ENCODE measurements at regions not wholly inside any gene's neighbourhood (a gene's known extent, or its start where the extent isn't known, plus 50 kb on each side); places are given as distances from the start of the nearest gene placed in this dataset.

DNA sequence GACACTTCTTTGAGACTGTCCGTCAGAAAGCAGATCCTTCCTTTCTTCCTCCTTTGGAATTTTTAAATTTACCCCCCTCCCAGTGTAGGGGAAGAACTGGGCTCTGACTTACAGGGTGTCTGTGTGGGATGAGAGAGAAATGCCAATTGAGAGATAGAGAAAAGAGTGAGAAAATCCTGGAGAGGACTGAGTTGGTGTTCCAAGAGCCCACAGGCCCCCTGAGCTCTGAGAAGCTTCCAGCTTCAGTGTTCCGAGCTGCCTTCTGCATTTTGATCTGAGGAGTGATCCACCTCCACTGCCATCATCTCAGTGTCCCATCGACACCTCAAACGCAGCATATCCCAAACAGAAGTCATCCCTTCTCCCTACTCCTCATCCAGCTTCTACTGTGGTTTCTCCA lies 70.7 kb upstream of the GRK3 start:
- POLR2A ChIA-PET = no interaction called here
- TF ChIP-seq EZH2phosphoT487 (IDR thresholded peaks at IDR 0.05; ENCODE audit: borderline replicate concordance, low read depth, low read length) (no peak), CTCF (conservative IDR thresholded peaks at IDR 0.05; ENCODE audit: low read length) (no peak)
- intact Hi-C loops (cut with micrococcal nuclease; ENCODE audit: unreplicated experiment) = no loop called here

DNA sequence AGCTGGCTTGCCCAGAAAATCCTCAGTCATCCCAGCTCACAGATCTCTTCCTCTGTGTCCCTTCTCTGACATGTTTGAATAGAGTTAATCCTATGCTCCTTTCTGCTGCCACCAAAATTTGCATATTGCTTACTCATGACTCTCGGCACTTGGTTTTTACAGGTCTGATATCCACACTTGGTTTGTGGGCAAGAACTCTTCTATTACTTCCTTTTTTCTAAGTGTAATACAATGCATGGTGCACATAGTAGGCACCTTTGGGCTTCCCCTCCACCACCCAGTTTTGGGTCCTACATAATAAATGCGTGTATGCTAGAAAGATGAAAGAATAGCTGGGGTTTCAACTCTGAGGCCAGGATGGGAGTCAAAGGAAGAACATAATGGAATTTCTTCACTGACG lies 69.7 kb upstream of the GRK3 start:
- POLR2A ChIA-PET = no interaction called here
- H4K20me1 ChIP-seq (ENCODE audit: insufficient read depth, low read length) = no peaks in the 10 kb centered on the region
- CTCF ChIA-PET (ENCODE audit: unreplicated experiment) = no interaction called here
- H3K9me3 ChIP-seq (ENCODE audit: low read length) = no peaks in the 10 kb centered on the region
- peaks cover 6% of the 10 kb centered on the region for H3K4me1 ChIP-seq (ENCODE audit: insufficient read depth, low read length, poor library complexity, severe bottlenecking)
- no peak for DNase-seq (ENCODE audit: low spot score)
- intact Hi-C loops (cut with micrococcal nuclease; ENCODE audit: unreplicated experiment) = no loop called here
- no peak overlapping the region for H3K27ac ChIP-seq (ENCODE audit: low read depth, low read length, poor library complexity, severe bottlenecking)
- peak overlapping the region; percentile 19; the same call in 1 of the 2 replicates for H3K4me2 ChIP-seq (ENCODE audit: low read length)
- no peaks in the 10 kb centered on the region for H3K9me2 ChIP-seq (ENCODE audit: insufficient read depth, low read length)
- H3K4me3 ChIP-seq (ENCODE audit: low read depth, low read length, poor library complexity, severe bottlenecking) = no peak overlapping the region
- no peaks in the 10 kb centered on the region for H3K79me2 ChIP-seq (ENCODE audit: insufficient read depth, low read depth, low read length)
- H3K36me3 ChIP-seq (ENCODE audit: insufficient read depth, low read length) = peaks cover 6% of the 10 kb centered on the region; the same call in 1 of the 2 replicates
- no TSS peak for BruUV-seq (replicated peaks)
- TF ChIP-seq CTCF (conservative IDR thresholded peaks at IDR 0.05; ENCODE audit: low read length) (no peak), EZH2phosphoT487 (IDR thresholded peaks at IDR 0.05; ENCODE audit: borderline replicate concordance, low read depth, low read length) (no peak)
- H2AFZ ChIP-seq (ENCODE audit: low read length) = no peak overlapping the region

More for the DNA sequence above, 70.7 kb upstream of the GRK3 start:
- no peaks in the 10 kb centered on the region for H3K79me2 ChIP-seq (ENCODE audit: insufficient read depth, low read depth, low read length)
- H3K9me2 ChIP-seq (ENCODE audit: insufficient read depth, low read length) = no peaks in the 10 kb centered on the region
- H3K4me1 ChIP-seq (ENCODE audit: insufficient read depth, low read length, poor library complexity, severe bottlenecking) = peaks cover 6% of the 10 kb centered on the region
- DNase-seq (ENCODE audit: low spot score) = no peak
- CTCF ChIA-PET (ENCODE audit: unreplicated experiment) = no interaction called here
- no peak overlapping the region for H3K4me2 ChIP-seq (ENCODE audit: low read length)
- H2AFZ ChIP-seq (ENCODE audit: low read length) = no peak overlapping the region
- H3K4me3 ChIP-seq (ENCODE audit: low read depth, low read length, poor library complexity, severe bottlenecking) = no peak overlapping the region
- peaks cover 10% of the 10 kb centered on the region; the same call in 1 of the 2 replicates for H3K36me3 ChIP-seq (ENCODE audit: insufficient read depth, low read length)
- no TSS peak for BruUV-seq (replicated peaks)
- H3K27ac ChIP-seq (ENCODE audit: low read depth, low read length, poor library complexity, severe bottlenecking) = no peak overlapping the region
- H3K9me3 ChIP-seq (ENCODE audit: low read length) = no peaks in the 10 kb centered on the region
- no peaks in the 10 kb centered on the region for H4K20me1 ChIP-seq (ENCODE audit: insufficient read depth, low read length)

GRCh38 chr22:25495285-25495684 lies 69.2 kb upstream of the GRK3 start:
- H3K36me3 ChIP-seq (ENCODE audit: insufficient read depth, low read length) = peaks cover under 1% of the 10 kb centered on the region; the same call in 1 of the 2 replicates
- no peak for DNase-seq (ENCODE audit: low spot score)
- TF ChIP-seq EZH2phosphoT487 (IDR thresholded peaks at IDR 0.05; ENCODE audit: borderline replicate concordance, low read depth, low read length) (no peak), CTCF (conservative IDR thresholded peaks at IDR 0.05; ENCODE audit: low read length) (no peak)
- intact Hi-C loops (cut with micrococcal nuclease; ENCODE audit: unreplicated experiment) = no loop called here
- no peak overlapping the region for H3K4me2 ChIP-seq (ENCODE audit: low read length)
- no peaks in the 10 kb centered on the region for H3K9me2 ChIP-seq (ENCODE audit: insufficient read depth, low read length)
- no peaks in the 10 kb centered on the region for H4K20me1 ChIP-seq (ENCODE audit: insufficient read depth, low read length)
- H3K79me2 ChIP-seq (ENCODE audit: insufficient read depth, low read depth, low read length) = no peaks in the 10 kb centered on the region
- CTCF ChIA-PET (ENCODE audit: unreplicated experiment) = no interaction called here
- H3K27ac ChIP-seq (ENCODE audit: low read depth, low read length, poor library complexity, severe bottlenecking) = no peak overlapping the region
- no peak overlapping the region for H3K4me3 ChIP-seq (ENCODE audit: low read depth, low read length, poor library complexity, severe bottlenecking)
- no peaks in the 10 kb centered on the region for H3K9me3 ChIP-seq (ENCODE audit: low read length)
- no TSS peak for BruUV-seq (replicated peaks)
- POLR2A ChIA-PET = no interaction called here
- peaks cover 6% of the 10 kb centered on the region for H3K4me1 ChIP-seq (ENCODE audit: insufficient read depth, low read length, poor library complexity, severe bottlenecking)
- no peak overlapping the region for H2AFZ ChIP-seq (ENCODE audit: low read length)

All from OCI-LY7 (cell line).